ENCODE measurements at regions not wholly inside any gene's neighbourhood (a gene's known extent, or its start where the extent isn't known, plus 50 kb on each side); places are given as distances from the start of the nearest gene placed in this dataset.
"Not testable (repeated sequence)": the region's sequence is repeated elsewhere in the genome, so short reads cannot be mapped to it uniquely, and the experiment has no call there.

GRCh38 chrX:125681058-125681457 lies 361.4 kb downstream of the TEX13C start:
- no peak for DNase-seq

- no peak for DNase-seq
These were observed 361.8 kb downstream of the TEX13C start for GRCh38 chrX:125681507-125681906.

- not testable (repeated sequence) for DNase-seq
These were observed 370.9 kb downstream of the TEX13C start for GRCh38 chrX:125690522-125690921.

GRCh38 chrX:125694171-125694570 lies 374.5 kb downstream of the TEX13C start:
- DNase-seq: no peak

GRCh38 chrX:125709074-125709473 lies 389.4 kb downstream of the TEX13C start:
- no peak for DNase-seq

GRCh38 chrX:125709532-125709931 lies 389.9 kb downstream of the TEX13C start:
- no peak for DNase-seq

GRCh38 chrX:125710403-125711062 lies 390.9 kb downstream of the TEX13C start:
- DNase-seq: no peak

- no peak for DNase-seq
These were observed 391.4 kb downstream of the TEX13C start for GRCh38 chrX:125711103-125711502.

GRCh38 chrX:125713633-125714032 lies 394.0 kb downstream of the TEX13C start:
- no peak for DNase-seq

GRCh38 chrX:125727117-125727516 lies 407.4 kb downstream of the TEX13C start:
- no peak for DNase-seq

GRCh38 chrX:125736008-125736729 lies 416.5 kb downstream of the TEX13C start:
- no peak for DNase-seq

GRCh38 chrX:125742811-125743210 lies 423.1 kb downstream of the TEX13C start:
- DNase-seq: no peak

- no peak for DNase-seq
These were observed 421.2 kb downstream of the DCAF12L2 start for GRCh38 chrX:125744914-125745313.

- DNase-seq: no peak
These were observed 408.1 kb downstream of the DCAF12L2 start for GRCh38 chrX:125757794-125758564.

GRCh38 chrX:125758819-125759218 lies 407.3 kb downstream of the DCAF12L2 start:
- no peak for DNase-seq

GRCh38 chrX:125762954-125763353 lies 403.1 kb downstream of the DCAF12L2 start:
- DNase-seq: no peak

- no peak for DNase-seq
These were observed 400.7 kb downstream of the DCAF12L2 start for GRCh38 chrX:125765347-125765746.

GRCh38 chrX:125769628-125770027 lies 396.5 kb downstream of the DCAF12L2 start:
- no peak for DNase-seq

GRCh38 chrX:125778261-125778660 lies 387.8 kb downstream of the DCAF12L2 start:
- no peak for DNase-seq

- no peak for DNase-seq
These were observed 383.9 kb downstream of the DCAF12L2 start for GRCh38 chrX:125782184-125782583.

GRCh38 chrX:125786316-125786715 lies 379.8 kb downstream of the DCAF12L2 start:
- no peak for DNase-seq

GRCh38 chrX:125791787-125792186 lies 374.3 kb downstream of the DCAF12L2 start:
- DNase-seq: no peak

- DNase-seq: no peak
These were observed 355.2 kb downstream of the DCAF12L2 start for GRCh38 chrX:125810856-125811255.

GRCh38 chrX:125826080-125826479 lies 340.0 kb downstream of the DCAF12L2 start:
- no peak for DNase-seq
